Fibroblast of lung (primary cell): ENCODE measurements at regions not wholly inside any gene's neighbourhood (a gene's known extent, or its start where the extent isn't known, plus 50 kb on each side); places are given as distances from the start of the nearest gene placed in this dataset.

Experiments used
- DNase-seq, 2 donors: peaks; one replicate each; pipeline versions ENCODE4 v3.0.0 to v3.0.0-alpha.2; 2010; ENCODE audit warnings: low read depth in 2 of 2
- H2AFZ ChIP-seq: 2 replicates; pipeline ENCODE4 v1.5.1; 2012; ENCODE audit warnings: low read length, control low read depth, inconsistent platforms
- H3K27ac ChIP-seq: 2 replicates; pipeline ENCODE4 v1.5.1; 2011; ENCODE audit warnings: low read length, control low read depth; ENCODE audit not compliant: insufficient read depth
- H3K27me3 ChIP-seq: 2 replicates; pipeline ENCODE4 v1.5.1; 2011; ENCODE audit warnings: mild to moderate bottlenecking, low read length; ENCODE audit not compliant: control insufficient read depth, insufficient read depth
- H3K36me3 ChIP-seq: 2 replicates; pipeline ENCODE4 v1.5.1; 2011; ENCODE audit warnings: low read length; ENCODE audit not compliant: control insufficient read depth, insufficient read depth
- H3K4me1 ChIP-seq: 2 replicates; pipeline ENCODE4 v1.5.1; 2011; ENCODE audit warnings: low read length; ENCODE audit not compliant: control insufficient read depth, insufficient read depth; ENCODE audit errors: extremely low read depth
- H3K4me2 ChIP-seq: 2 replicates; pipeline ENCODE4 v1.5.1; 2011; ENCODE audit warnings: low read length, control low read depth; ENCODE audit not compliant: insufficient read depth; ENCODE audit errors: extremely low read depth
- H3K4me3 ChIP-seq, 4 experiments: fragments of 200-600 bp in 1 of 4; sonication (generic) in 1 of 4; replicated peaks in 1 of 4; 2 replicates each; pipeline ENCODE4 v1.5.1; 2011 to 2016; ENCODE audit warnings: low read length in 4 of 4, low read depth in 3 of 4, mild to moderate bottlenecking in 3 of 4, control low read depth in 2 of 4, inconsistent platforms in 1 of 4, mixed read lengths in 1 of 4; ENCODE audit not compliant: insufficient read depth in 1 of 4; ENCODE audit errors: control extremely low read depth in 1 of 4
- H3K79me2 ChIP-seq: 2 replicates; pipeline ENCODE4 v1.5.1; 2012; ENCODE audit warnings: mild to moderate bottlenecking, low read length, inconsistent platforms; ENCODE audit not compliant: control insufficient read depth, insufficient read depth
- H3K9ac ChIP-seq: 2 replicates; pipeline ENCODE4 v1.5.1; 2011; ENCODE audit warnings: mild to moderate bottlenecking, low read length, control low read depth; ENCODE audit not compliant: insufficient read depth
- H3K9me3 ChIP-seq: 2 replicates; pipeline ENCODE4 v1.5.1; 2012; ENCODE audit warnings: low read depth, low read length; ENCODE audit not compliant: control insufficient read depth, insufficient read depth
- H4K20me1 ChIP-seq: 2 replicates; pipeline ENCODE4 v1.5.1; 2011; ENCODE audit warnings: low read length; ENCODE audit not compliant: control insufficient read depth, insufficient read depth; ENCODE audit errors: extremely low read depth
- CTCF ChIP-seq, 2 donors: IDR thresholded peaks in 1 of 2; conservative IDR thresholded peaks in 1 of 2; 1 replicate in 1 of 2; 2 replicates in 1 of 2; pipeline ENCODE4 v1.5.1; 2011 to 2012; ENCODE audit warnings: low read length in 2 of 2, control low read depth in 1 of 2, inconsistent platforms in 1 of 2, low read depth in 1 of 2, mild to moderate bottlenecking in 1 of 2
- EZH2 ChIP-seq: IDR thresholded peaks from 2 replicates; pipeline ENCODE4 v1.5.1; 2012; ENCODE audit warnings: low read length, control low read depth, mild to moderate bottlenecking; ENCODE audit errors: missing control alignments

DNA sequence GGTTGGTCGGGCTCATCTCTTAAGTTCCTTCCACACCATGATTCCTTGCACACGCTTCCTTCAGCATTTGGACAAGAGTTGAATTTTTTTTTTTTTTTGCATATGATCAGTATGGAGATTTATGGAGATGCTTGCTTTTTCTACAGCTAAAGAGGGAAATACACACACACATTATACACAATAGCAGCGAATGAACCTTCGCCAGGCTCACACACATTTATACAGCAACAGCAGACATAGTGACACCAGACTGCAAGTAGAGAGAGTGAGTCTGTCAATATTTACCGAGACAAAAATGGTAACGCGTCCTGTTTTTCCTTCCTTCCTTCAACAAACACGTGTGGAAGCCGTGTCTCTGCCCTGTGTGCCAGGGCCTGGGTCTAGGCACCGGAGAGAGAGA, 897.9 kb downstream of the BCL11B start:
- H2AFZ ChIP-seq: no peak overlapping the region
- no peaks in the 10 kb centered on the region for H4K20me1 ChIP-seq
- no peak overlapping the region for H3K9ac ChIP-seq
- H3K4me2 ChIP-seq: no peak overlapping the region
- no peak for DNase-seq
- no peaks in the 10 kb centered on the region for H3K79me2 ChIP-seq
- H3K27ac ChIP-seq: no peak overlapping the region
- no peaks in the 10 kb centered on the region for H3K9me3 ChIP-seq
- H3K27me3 ChIP-seq: no peaks in the 10 kb centered on the region
- no peak overlapping the region for H3K4me3 ChIP-seq
- TF ChIP-seq CTCF (conservative IDR thresholded peaks at IDR 0.05 in 1 of 2, IDR thresholded peaks at IDR 0.05 in 1 of 2; ENCODE audit: low read depth in 1 of 2, low read length in 2 of 2) (no peak), EZH2 (no peak)
- H3K4me1 ChIP-seq: no peaks in the 10 kb centered on the region
- H3K36me3 ChIP-seq: no peaks in the 10 kb centered on the region

- Histone ChIP-seq H3K4me2 (no peak overlapping the region), H3K9me3 (no peaks in the 10 kb centered on the region), H3K79me2 (no peaks in the 10 kb centered on the region), H2AFZ (no peak overlapping the region), H3K4me1 (no peaks in the 10 kb centered on the region), H3K36me3 (no peaks in the 10 kb centered on the region), H3K9ac (no peak overlapping the region), H3K27ac (no peak overlapping the region), H3K27me3 (no peaks in the 10 kb centered on the region), H3K4me3 (no peak overlapping the region), H4K20me1 (no peaks in the 10 kb centered on the region)
- no peak for TF ChIP-seq CTCF (conservative IDR thresholded peaks at IDR 0.05 in 1 of 2, IDR thresholded peaks at IDR 0.05 in 1 of 2; ENCODE audit: low read depth in 1 of 2, low read length in 2 of 2)
- no peak for TF ChIP-seq EZH2
- DNase-seq: no peak
These were observed 896.4 kb downstream of the BCL11B start for GRCh38 chr14:98375566-98375965.

GRCh38 chr14:98379830-98380229, 892.2 kb downstream of the BCL11B start:
- H4K20me1 ChIP-seq: no peaks in the 10 kb centered on the region
- DNase-seq: no peak
- H3K4me3 ChIP-seq: no peak overlapping the region
- H3K27me3 ChIP-seq: no peaks in the 10 kb centered on the region
- no peak for TF ChIP-seq CTCF (conservative IDR thresholded peaks at IDR 0.05 in 1 of 2, IDR thresholded peaks at IDR 0.05 in 1 of 2; ENCODE audit: low read depth in 1 of 2, low read length in 2 of 2)
- no peak overlapping the region for H3K4me2 ChIP-seq
- H3K9me3 ChIP-seq: no peaks in the 10 kb centered on the region
- no peaks in the 10 kb centered on the region for H3K4me1 ChIP-seq
- no peak overlapping the region for H3K27ac ChIP-seq
- no peaks in the 10 kb centered on the region for H3K79me2 ChIP-seq
- no peak overlapping the region for H2AFZ ChIP-seq
- H3K9ac ChIP-seq: no peak overlapping the region
- H3K36me3 ChIP-seq: no peaks in the 10 kb centered on the region
